NCI-H1092 treated with DMSO at 0.1 percent for 48 hours (cell line): ENCODE measurements at regions not wholly inside any gene's neighbourhood (a gene's known extent, or its start where the extent isn't known, plus 50 kb on each side); places are given as distances from the start of the nearest gene placed in this dataset.
"Not testable (repeated sequence)": the region's sequence is repeated elsewhere in the genome, so short reads cannot be mapped to it uniquely, and the experiment has no call there.

Experiments
- DNase-seq: peaks from one replicate; lab custom pipeline; 2025; lab: John Stamatoyannopoulos, UW

DNA sequence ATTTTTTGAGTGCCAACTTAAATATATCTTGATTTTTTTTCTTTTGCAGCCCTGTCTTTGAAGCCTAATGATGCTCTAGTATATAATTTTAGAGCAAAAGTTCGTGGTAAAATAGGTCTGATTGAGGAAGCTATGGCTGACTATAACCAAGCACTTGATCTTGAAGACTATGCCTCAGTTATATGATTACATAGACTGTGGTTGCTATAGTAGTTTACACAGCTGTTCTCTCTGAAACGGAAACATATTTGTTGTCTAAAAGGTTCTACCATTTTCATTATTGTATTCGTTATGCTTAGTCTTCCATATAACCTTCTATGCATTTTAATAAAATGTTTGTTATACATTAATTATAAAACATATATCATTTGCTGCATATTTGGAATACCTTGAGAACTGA lies 246.7 kb downstream of the TTC6 start:
- peak; percentile 18 for DNase-seq

DNA sequence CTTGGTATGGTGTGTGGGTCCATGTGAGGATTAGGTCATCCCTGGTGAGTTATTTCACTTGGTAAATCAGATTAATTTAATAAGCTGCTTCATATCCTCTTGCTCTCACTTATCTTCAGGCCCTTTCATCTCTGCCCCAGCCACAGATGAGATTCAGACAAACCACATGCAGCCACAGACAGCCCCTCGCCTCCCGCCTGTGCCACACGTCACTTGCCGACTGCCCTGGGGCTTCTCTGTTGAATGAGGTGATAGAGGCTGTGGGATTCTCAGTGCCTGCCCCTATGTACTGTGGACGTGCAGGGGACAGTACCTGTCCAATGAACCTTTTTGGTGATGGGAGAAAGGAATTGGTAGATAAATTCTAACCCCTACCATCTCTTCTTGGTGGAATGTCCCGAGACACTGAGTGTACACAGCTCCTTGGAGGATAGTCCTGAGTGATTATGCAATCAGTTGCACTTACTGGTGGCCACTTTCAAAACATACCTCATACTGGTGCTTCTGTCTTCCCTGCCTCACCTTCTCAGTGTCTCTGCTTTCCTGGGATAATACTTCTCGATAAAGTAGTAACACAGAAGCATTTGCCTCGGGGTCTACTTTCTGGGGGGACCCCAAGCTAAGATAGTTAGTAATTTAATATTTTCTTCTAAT lies 248.7 kb downstream of the TTC6 start:
- no peak for DNase-seq

DNA sequence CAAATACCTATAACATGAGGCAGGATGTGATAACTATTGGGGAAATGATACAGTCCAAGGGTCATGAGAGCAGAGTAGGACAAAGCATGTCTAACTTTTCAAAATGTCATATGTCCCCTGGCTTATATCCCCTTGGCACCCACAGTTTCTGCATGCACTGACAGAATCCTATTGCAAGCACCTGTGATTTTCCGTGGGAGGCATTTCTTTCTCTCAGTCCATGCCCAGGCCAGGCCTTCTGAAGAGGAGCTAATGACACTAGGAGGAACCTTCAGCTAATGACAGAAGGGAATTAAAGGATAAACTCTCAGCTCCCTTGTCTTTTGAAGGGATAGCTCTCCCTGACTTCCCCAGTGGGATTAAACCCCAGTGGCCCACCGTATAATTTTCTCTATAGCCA lies 249.2 kb downstream of the TTC6 start:
- no peak for DNase-seq

DNA sequence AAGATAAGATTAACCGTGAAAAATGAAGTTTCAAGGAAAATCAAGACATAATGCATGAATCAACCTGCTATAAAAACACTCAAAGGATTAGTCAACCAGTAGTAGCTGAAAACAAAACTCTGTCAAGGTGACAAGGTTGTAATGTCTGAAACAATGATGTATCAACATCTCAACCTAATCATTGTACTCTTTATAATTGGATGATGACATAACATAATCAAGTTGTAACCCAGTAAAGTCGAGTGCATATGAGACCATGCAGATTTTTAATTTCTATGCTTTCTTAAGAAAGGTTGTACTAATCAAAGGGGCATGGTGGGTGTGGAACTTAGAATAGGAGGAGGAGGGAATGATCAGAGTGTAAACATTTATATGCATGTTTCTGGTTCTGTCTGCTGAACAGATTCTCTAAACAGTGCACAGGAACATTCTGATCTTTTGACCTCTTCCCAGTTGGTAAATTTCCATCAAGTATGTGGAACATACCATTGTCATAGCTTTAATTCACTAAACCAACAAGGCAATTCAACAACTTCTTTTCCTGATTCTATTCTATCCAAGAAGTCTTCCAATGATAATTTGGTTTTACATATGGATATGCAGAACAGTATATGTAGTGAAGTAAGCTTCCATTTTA lies 253.7 kb downstream of the TTC6 start:
- no peak for DNase-seq

DNA sequence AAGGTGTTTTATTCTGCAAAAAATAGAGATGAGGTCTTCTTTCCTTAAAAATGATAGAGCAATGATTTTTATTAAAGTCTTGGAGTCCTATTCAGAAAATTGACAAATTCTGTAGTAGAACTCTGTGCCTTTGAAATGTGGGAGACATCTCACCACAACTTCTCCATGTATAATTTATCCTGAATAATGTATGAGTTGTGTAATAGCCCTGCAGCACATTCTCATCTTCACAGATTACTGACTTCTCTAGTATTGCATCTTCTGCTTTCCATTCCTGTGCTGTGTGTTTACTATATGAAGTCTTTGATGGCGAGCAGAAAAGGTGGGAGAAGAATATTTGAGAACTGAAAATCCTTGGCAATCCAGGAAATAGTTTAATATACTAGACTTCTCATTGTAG lies 255.6 kb downstream of the TTC6 start:
- DNase-seq, result no peak

DNA sequence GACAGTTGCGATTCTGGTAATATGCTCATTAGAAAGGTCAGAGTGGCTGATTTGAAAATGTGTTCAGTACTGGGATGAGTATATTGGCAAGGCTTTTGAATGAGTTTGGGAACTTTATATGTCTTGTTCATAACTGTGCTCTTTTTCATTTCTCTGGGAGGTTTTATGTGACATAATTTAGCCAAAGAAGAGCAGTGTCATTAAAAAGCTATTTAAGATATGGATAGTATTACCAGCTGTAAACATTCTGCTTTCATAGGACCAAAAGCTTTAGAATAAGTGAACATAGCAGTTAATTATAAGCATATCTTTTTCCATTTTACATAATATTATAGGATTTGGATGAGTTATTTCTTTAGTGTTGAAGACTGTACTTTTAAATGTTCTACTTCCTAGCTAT lies 260.4 kb downstream of the TTC6 start:
- no peak for DNase-seq

DNA sequence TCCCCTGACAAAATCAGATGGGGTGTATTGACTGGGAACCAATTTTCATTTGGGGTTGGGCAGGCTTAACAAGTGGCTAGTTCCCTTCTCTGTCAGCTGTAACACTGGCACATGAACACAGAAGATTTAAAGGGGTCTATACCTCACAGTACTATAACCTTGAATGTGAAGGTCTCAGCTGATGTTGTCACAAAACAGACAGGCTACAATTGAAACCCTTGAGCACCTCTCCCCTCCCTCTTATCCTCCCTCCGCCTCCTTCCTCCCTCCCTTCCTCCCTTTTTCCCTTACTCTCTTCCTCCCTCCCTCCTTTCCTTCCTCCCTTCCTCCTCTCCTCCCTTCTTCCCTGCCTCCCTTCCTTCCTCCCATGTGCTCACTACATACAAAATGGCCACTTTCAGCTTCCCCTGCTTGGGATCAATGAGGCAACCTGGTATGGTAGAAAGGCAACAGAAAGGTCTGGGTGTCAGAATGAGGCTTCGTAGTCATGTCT lies 262.4 kb downstream of the TTC6 start:
- no peak for DNase-seq

DNA sequence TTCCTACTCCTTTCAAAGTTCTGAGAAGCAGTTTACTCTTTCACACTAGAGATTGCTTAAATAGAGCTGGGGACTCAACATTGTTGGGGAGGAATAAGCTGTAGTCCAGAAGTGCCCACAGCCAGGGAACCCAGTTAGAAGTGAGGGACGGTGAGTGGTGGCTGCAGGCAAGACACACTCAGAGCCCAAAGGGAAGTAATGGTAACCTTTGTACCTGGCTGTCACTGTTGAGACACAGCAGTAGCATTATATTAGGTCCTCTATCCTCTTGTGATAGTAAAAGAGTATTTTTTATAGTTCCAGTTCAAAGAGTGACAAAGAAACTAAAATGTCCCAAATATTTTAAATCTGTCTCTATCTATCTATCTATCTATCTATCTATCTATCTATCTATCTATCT lies 263.3 kb downstream of the TTC6 start:
- no peak for DNase-seq

DNA sequence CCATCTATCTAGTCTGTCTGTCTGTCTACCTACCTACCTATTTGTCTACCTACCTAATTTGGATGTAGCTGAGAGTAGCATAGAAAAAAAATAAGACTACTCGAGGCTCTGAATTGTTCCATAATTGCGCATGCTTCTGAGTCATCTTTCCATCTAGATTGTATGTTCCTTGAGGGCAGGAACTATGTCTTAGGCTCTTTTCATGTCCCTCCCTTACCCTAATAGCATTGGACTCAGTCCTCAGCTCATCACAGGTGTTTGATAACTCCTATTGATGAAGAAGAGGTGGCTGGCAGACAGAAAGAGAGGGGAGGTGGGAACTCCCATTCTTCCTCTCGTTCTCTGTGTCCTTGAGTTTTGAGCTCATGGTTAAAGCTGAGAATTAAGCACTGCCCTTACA lies 263.7 kb downstream of the TTC6 start:
- DNase-seq, result no peak

DNA sequence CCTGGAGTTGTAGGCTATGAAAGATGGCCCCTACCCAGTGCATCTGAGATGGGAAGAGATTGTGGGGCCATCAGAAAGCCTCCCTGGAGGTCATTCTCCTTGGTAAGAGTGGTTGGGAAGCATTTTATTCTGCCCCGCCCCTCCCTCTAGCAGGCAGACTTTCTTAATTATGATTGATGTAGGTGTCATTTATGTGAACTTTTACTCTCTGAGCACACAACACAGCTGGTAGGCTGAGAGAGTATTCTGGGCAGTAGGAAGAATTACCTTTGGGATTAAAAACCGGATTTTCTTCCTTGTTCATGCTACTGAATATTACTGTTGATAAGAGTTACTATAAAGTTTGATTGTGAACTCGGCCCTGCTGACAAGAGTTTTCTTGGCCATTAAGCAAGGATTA lies 266.8 kb downstream of the TTC6 start:
- no peak for DNase-seq

DNA sequence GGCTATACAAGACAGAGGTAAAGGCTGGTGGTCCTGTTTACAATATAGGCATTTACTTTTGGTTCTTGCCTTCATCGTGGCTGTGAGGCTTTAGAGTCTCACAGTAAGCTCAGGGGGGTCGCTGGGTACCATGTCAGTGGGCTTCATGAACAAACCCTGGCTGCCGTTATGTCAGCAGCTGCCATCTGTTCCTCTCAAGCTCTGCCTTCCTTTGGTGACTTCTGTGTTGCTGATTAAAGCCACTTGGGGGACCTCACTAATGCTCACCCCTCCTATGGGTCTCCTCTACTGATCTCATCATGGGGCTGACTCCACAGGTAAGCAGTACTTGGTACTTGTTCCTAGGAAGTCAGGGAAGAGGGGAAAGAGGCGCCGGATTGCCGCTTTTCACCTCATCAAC lies 268.7 kb downstream of the TTC6 start:
- DNase-seq, result no peak

DNA sequence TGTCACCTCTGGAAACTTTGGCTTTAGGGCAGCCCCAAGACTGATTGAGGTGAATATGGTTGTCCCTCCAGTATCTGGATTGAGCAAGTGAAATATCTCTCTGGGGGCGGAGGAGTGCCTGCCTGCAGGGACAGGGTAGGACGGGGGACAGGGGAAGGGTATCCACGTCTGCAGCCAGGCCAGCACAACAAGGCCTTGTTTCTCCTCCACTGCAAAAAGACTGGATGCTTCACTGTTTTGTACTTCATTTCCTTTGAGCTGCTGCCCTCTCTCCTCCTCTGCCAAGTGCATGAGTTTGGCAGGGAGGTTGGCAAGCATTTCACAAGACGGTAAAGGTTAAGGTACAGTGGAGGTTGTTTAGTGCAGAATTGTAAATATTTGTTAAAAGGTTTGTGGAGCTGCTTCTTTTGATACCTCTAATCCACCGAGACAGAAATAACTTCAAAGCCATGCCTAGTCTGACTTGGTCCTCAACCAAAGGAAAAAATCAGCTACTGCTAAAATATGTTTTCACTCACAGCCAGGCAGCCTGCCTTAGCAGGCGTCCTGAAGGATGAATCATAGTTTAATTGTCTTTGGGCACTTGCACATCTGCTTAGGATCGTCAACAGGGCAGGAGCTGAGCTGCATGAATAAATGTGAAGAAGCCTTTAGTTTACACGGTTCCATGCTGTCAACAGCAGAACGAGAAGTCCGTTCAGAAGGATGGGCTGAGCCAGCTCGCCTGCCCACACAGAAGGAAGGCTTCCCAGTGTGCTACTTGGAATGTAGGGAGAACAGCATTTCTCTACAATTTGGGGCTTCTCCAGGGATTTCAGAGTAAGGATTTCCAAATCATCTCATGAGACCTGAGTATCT lies 269.7 kb downstream of the TTC6 start:
- DNase-seq, result no peak

DNA sequence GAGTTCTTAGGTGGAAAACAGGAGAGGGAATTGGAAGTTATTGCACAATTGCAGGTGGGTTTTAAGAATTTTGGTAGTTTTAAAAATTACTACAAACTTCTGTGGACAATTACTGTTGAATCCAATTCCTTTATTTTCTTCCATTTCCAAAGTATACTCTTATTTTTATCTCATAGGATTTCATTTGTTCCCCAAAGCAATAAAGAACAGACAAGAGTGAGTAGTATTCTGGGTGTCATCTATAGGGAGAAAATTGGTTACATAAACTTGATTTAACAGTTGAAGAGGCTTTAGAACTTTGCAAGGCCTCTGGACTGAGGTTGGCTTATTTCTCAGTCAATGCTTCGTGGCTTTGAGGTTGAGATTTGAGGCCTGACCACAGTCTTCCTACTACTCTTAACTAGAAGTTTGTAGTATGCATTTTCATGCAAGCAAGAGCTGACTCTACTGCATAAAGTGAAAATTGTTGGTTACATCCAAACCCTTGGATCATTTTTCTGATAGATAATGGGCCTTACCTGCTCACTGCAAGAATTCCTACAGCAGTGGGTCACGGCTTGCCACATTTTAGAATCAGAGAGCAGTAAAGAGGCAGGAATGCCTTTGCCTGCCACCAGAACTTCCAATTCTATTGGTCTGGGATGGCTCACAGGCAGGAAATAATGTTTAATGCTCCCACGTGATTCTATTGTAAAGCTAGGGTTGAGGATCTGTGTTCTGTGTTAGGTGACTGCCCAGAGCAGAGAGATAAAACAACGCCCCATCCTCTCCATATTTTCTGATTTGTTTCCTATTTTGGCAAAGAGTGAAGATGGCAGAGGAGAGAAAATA lies 270.5 kb downstream of the TTC6 start:
- DNase-seq, result no peak

DNA sequence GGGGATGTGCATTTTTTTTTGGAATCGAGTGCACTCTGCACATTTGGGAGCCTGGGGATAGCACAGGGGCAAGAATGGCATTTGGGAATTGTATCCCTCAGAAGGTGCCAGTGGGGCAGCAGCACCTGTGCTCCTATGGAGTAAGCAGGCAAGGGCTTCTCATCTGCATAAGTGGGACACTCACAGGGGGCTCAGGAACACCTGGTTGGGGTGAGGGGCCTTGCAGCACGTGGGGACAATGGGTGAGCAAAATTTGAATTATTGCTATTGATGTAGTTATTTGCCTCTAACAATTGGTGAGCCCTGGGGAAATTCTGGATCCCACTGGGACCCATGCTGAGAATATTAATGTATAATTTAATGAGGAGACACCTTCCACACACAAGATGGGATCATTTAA lies 274.2 kb downstream of the TTC6 start:
- DNase-seq, result no peak

DNA sequence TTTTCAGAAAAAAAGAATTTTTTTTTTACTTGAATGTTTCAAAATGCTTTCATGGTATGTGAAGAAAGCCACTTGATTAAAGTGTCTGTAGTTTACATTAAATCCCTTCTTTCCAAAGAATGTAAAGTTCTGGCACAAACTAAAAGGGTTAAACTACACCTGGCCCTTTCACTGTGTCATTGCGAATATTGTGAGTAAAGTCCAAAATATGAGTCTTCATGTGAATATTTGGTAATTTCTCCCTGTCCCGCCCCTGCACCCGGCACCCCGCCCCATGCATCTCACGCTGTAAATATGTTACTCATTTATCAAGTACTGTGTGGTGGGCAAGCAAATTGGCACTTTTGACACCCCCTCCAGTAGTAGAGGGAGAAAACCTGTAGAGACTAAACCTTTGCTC lies 274.7 kb downstream of the TTC6 start:
- DNase-seq, result no peak

DNA sequence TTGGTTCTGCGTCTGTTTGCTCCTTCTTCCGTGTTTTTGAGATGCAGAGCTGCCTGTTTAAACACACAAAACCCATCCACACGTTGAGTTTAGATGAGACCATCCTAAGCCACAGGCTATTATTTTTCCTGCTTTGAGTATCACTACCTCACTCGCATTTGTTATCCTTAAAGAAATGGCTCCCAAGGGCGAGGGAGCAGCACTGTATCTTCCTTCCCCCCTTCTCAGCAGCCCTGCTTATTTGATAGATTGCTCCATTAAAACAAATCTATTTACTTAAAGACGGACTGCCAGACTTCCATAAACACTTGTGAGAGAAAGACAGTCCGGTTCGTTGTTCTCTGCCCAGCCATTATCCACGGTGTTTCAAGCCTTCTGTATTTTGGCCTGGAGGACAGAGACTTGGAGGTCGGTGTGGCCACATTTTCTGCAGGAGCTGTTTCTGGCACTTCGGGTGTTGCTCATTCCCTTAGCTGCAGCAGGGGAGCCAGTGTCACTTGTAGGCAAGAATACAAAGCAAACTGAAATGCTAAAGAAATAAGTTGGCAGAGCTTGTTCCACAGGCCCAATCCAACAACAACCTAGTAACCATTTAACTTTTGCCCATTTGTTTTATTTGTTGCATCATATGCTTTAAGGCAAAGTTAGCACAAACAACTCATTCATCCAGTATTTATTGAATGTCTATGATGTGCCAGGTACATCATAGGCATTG lies 275.4 kb downstream of the TTC6 start:
- no peak for DNase-seq

DNA sequence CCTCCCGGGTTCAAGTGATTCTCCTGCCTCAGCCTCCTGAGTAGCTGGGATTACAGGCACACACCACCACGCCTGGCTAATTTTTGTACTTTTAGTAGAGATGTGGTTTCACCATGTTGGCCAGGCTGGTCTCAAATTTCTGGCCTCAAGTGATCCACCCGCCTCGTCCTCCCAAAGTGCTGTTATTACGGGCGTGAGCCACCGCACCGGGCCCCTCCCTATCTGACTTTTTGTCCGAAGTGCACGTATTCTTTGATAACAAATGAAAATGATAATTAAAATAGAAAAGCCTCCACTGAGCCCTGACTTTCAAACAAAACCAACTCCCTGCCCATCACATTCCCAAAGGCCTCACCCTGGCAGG lies 278.6 kb downstream of the TTC6 start:
- not testable (repeated sequence) for DNase-seq

DNA sequence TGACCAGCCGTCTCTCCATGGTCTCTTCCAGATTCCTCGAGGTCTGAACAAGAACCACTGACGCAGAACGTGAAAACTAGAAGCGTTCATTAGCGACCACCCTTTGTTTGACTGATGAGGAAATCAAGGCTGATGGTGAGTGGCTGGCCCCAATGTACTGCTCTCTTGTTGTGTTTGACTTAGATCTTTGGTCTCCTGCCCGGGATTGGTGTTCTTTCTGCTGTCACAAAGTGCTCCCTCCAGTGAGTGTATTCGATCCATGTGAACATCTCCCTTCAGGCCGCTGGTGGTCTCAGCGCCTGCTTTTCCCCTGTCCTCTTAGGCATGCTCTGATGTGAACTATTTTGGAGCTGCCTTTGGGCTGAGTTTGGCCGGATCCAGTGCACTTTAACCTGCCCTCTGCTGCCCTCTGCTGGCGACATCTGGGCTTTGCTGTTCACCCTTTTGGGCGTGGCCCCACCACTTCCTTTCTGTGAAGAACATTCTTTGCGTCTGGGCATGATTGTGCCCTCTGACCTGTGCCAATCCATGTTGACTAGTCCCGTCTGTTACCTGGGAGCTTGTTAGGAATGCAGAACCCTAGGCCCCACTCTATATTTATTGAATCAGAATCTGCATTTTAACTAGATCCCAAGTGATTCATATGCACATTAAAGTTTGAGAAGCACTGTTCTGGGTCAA lies 279.1 kb downstream of the TTC6 start:
- peak; percentile 76 for DNase-seq

DNA sequence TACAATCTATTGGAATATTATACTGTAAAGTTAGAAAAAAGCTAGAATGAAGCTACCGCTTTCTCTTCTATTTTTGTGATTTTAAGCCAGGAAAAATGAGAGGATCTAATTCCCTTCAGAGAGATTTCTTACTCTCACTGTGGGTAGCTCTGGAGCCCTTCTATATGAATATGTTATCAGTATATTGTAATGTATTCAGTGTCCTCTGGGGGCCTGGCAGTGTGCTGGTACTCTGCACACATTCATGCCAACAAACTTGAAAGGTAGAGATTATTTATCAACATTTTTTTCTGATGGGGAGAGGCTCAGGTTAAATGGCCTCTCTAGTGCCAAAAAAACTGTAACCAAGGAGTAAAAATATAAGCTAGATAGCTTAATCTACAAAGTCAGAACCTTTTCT lies 292.8 kb downstream of the TTC6 start:
- no peak for DNase-seq

DNA sequence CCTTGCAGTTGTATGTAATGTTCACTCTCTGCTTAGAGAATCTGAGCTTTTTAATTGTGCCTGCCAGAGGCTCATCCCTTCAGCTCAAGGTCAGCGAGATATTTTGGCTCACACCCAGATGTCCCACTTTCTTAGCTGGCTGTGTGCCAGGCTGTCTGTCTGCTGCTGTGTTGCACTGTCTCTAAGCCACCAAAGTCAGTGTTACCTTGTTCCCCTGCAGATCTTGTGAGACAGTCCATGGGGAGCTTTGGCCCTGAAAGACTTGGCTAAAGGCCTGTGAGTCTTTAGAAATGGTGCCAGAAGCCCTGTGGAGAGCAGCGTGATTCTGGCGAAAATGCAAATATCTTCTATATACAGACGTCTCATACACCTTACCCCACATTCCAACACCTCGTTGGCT lies 293.7 kb downstream of the TTC6 start:
- peak; percentile 44 for DNase-seq

DNA sequence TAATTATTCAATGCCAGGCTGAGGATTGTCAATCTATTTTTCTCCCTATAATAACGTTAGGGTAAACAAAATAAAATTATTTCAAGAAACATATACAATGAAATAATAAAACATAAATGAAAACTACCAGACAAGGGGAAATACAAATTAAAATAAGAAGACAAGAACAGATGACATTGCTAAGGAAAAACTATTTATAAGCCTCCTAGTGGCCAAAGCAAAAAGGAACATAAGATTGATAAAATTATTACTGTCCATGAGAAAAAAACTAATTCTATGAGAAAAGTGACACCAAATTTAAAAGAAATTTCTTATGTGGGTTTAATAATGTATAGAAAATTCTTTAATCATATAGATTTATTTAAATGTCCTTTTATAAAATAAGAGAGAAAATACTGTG lies 294.7 kb downstream of the TTC6 start:
- no peak for DNase-seq
